Right lobe of liver (tissue), 4 donors: ENCODE measurements at regions not wholly inside any gene's neighbourhood (a gene's known extent, or its start where the extent isn't known, plus 50 kb on each side); places are given as distances from the start of the nearest gene placed in this dataset.

Experiments used
- POLR2A ChIP-seq: fragments of 450-650 bp; IDR thresholded peaks from one replicate; pipeline ENCODE4 v1.6.1; 2017; ENCODE audit warnings: antibody characterized with exemption, mild to moderate bottlenecking
- TF ChIP-seq, protein P1 (sequence below), 4 donors: fragments of 200-600 bp in 3 of 4; fragments of 450-650 bp in 1 of 4; IDR thresholded peaks; one replicate each; pipeline versions ENCODE4 v1.5.1 to v1.8.0; 2016 to 2022; ENCODE audit warnings: antibody characterized with exemption in 4 of 4, mild to moderate bottlenecking in 2 of 4
- donor health status: DM: no; HTN: no; CAD: no.
- donor health status: DM: no; HTN: no; CAD: no.
- donor health status: DM: no; HTN: yes; CAD: no.

DNA sequence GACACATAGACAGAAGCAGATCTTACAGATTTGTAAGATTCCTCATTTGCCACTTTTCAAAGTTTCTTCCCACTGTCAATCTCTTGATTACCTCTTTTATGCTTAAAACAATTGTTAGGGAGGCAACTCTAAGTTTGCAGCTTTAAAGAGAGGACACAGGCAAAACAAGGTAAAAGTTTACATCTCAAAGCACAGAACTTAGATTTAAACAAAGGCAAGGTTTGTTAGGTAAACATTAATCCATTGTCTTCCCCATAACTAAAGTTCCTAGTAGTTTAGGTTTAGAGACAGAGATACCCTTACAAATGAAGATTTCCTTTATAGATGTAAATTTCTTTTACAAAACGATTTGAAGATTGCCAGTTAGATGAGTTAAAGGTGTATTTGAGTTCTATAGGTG is 176.9 kb downstream of the AASDH start:
- TF ChIP-seq, protein P1, sequence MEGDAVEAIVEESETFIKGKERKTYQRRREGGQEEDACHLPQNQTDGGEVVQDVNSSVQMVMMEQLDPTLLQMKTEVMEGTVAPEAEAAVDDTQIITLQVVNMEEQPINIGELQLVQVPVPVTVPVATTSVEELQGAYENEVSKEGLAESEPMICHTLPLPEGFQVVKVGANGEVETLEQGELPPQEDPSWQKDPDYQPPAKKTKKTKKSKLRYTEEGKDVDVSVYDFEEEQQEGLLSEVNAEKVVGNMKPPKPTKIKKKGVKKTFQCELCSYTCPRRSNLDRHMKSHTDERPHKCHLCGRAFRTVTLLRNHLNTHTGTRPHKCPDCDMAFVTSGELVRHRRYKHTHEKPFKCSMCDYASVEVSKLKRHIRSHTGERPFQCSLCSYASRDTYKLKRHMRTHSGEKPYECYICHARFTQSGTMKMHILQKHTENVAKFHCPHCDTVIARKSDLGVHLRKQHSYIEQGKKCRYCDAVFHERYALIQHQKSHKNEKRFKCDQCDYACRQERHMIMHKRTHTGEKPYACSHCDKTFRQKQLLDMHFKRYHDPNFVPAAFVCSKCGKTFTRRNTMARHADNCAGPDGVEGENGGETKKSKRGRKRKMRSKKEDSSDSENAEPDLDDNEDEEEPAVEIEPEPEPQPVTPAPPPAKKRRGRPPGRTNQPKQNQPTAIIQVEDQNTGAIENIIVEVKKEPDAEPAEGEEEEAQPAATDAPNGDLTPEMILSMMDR (IDR thresholded peaks at IDR 0.05) = no peak
- no peak for TF ChIP-seq POLR2A
